ENCODE measurements at regions not wholly inside any gene's neighbourhood (a gene's known extent, or its start where the extent isn't known, plus 50 kb on each side); places are given as distances from the start of the nearest gene placed in this dataset.

- TF ChIP-seq CTCF (conservative IDR thresholded peaks at IDR 0.05; ENCODE audit: low read length): no peak
- no peak for TF ChIP-seq EZH2phosphoT487 (IDR thresholded peaks at IDR 0.05; ENCODE audit: borderline replicate concordance, low read depth, low read length)
Measured at GRCh38 chr4:157840648-157841047, 332.2 kb downstream of the GASK1B start.
